Upper lobe of left lung (tissue), 4 donors: ENCODE measurements at regions not wholly inside any gene's neighbourhood (a gene's known extent, or its start where the extent isn't known, plus 50 kb on each side); places are given as distances from the start of the nearest gene placed in this dataset.
A peak's percentile ranks its signal among the peaks of the same experiment; 100 is the strongest.

Source experiments
- EP300 ChIP-seq, 4 donors: sonication (generic); formaldehyde crosslinking; IDR thresholded peaks; one replicate each; pipeline ENCODE4 v1.5.1; 2017; ENCODE audit warnings: antibody characterized with exemption in 4 of 4, control low read depth in 2 of 4
- POLR2A ChIP-seq, 4 donors: fragments of 450-650 bp; IDR thresholded peaks; one replicate each; pipeline ENCODE4 v1.5.1; 2016 to 2017; ENCODE audit warnings: antibody characterized with exemption in 4 of 4, mild to moderate bottlenecking in 2 of 4
- POLR2AphosphoS5 ChIP-seq, 2 donors: sonication (generic); formaldehyde crosslinking; IDR thresholded peaks; one replicate each; pipeline ENCODE4 v1.5.1; 2017; ENCODE audit warnings: antibody characterized with exemption in 2 of 2
- TF ChIP-seq, protein P1 (sequence below), 6 experiments: fragments of 450-650 bp in 4 of 6; fragments of 200-600 bp in 2 of 6; sonication (generic) in 2 of 6; IDR thresholded peaks; one replicate each; pipeline ENCODE4 v1.5.1; 2016 to 2019; ENCODE audit warnings: antibody characterized with exemption in 6 of 6

DNA sequence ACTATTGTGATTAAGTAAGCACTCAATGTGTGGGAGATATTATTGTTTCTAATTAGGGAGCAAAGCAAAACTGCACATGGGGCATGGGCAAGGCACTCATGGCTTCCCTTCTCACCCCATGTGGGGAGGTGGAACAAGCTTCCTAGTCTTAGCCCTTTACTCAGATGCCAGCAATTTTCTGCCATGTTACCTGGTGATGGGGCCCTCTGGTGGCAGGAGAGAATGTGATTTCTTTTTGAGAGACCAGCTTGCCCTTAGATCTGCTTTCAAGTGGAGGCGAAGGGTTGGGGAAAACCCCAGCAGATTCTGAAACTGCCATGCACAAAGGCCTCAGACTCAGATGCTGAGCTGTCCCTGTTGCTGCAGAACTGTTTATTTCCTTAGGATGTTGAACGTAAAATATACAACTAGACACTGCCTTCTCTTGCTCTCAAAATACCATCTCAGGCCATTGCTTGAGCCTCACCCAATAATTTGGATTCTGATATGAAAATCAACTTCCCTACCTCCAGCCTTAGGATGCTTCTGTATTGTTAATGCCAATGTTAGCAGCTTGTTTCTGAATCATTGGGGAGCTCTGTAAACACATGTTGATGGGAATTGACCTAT is 130.2 kb upstream of the TPRG1 start:
- TF ChIP-seq, protein P1, sequence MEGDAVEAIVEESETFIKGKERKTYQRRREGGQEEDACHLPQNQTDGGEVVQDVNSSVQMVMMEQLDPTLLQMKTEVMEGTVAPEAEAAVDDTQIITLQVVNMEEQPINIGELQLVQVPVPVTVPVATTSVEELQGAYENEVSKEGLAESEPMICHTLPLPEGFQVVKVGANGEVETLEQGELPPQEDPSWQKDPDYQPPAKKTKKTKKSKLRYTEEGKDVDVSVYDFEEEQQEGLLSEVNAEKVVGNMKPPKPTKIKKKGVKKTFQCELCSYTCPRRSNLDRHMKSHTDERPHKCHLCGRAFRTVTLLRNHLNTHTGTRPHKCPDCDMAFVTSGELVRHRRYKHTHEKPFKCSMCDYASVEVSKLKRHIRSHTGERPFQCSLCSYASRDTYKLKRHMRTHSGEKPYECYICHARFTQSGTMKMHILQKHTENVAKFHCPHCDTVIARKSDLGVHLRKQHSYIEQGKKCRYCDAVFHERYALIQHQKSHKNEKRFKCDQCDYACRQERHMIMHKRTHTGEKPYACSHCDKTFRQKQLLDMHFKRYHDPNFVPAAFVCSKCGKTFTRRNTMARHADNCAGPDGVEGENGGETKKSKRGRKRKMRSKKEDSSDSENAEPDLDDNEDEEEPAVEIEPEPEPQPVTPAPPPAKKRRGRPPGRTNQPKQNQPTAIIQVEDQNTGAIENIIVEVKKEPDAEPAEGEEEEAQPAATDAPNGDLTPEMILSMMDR (IDR thresholded peaks at IDR 0.05), result peak; percentile 10 to 56 (median 43)
- TF ChIP-seq POLR2AphosphoS5 (IDR thresholded peaks at IDR 0.05), result no peak
- no peak for TF ChIP-seq POLR2A (IDR thresholded peaks at IDR 0.05)
- no peak for TF ChIP-seq EP300 (IDR thresholded peaks at IDR 0.05)
